Amygdala (tissue), 56 donors: ENCODE measurements at regions not wholly inside any gene's neighbourhood (a gene's known extent, or its start where the extent isn't known, plus 50 kb on each side); places are given as distances from the start of the nearest gene placed in this dataset.
"Not testable (repeated sequence)": the region's sequence is repeated elsewhere in the genome, so short reads cannot be mapped to it uniquely, and the experiment has no call there.

Experiments
- DNase-seq, 56 donors: peaks; one replicate each; lab custom pipeline; 2025; lab: John Stamatoyannopoulos, UW

GRCh38 chr2:38454081-38454480 is 77.0 kb upstream of the ATL2 start:
- no peak for DNase-seq

GRCh38 chr2:38451778-38452177 is 74.7 kb upstream of the ATL2 start:
- DNase-seq: not testable (repeated sequence)

- no peak for DNase-seq
Observed at GRCh38 chr2:38450509-38450908, 73.4 kb upstream of the ATL2 start.

GRCh38 chr2:38448692-38449410 is 71.8 kb upstream of the ATL2 start:
- no peak for DNase-seq

- DNase-seq: no peak
Observed at GRCh38 chr2:38446906-38447561, 70.0 kb upstream of the ATL2 start.

- peak in 1 of 56 donors; percentile 1 for DNase-seq
Observed at GRCh38 chr2:38446418-38446817, 69.3 kb upstream of the ATL2 start.

GRCh38 chr2:38444247-38444646 is 67.2 kb upstream of the ATL2 start:
- peak in 9 of 56 donors; percentile 2 to 18 (median 12) for DNase-seq

- DNase-seq: peak in 5 of 56 donors; percentile 3 to 37 (median 9)
Observed at GRCh38 chr2:38442643-38443541, 65.8 kb upstream of the ATL2 start.

- no peak for DNase-seq
Observed at GRCh38 chr2:38441346-38441745, 64.3 kb upstream of the ATL2 start.

GRCh38 chr2:38440655-38441054 is 63.6 kb upstream of the ATL2 start:
- no peak for DNase-seq

- no peak for DNase-seq
Observed at GRCh38 chr2:38439863-38440262, 62.8 kb upstream of the ATL2 start.

GRCh38 chr2:38438883-38439612 is 62.0 kb upstream of the ATL2 start:
- DNase-seq: no peak

GRCh38 chr2:38438133-38438882 is 61.2 kb upstream of the ATL2 start:
- DNase-seq: no peak

- no peak for DNase-seq
Observed at GRCh38 chr2:38436227-38436664, 59.2 kb upstream of the ATL2 start.

- no peak for DNase-seq
Observed at GRCh38 chr2:38435775-38436174, 58.7 kb upstream of the ATL2 start.

GRCh38 chr2:38434595-38434994 is 57.5 kb upstream of the ATL2 start:
- DNase-seq: no peak

GRCh38 chr2:38433607-38433975 is 56.5 kb upstream of the ATL2 start:
- no peak for DNase-seq

- DNase-seq: no peak
Observed at GRCh38 chr2:38432820-38433606, 55.9 kb upstream of the ATL2 start.
